ENCODE measurements at regions not wholly inside any gene's neighbourhood (a gene's known extent, or its start where the extent isn't known, plus 50 kb on each side); places are given as distances from the start of the nearest gene placed in this dataset.
A peak's percentile ranks its signal among the peaks of the same experiment; 100 is the strongest.

- H3K9me2 ChIP-seq (ENCODE audit: insufficient read depth, low read length), result no peaks in the 10 kb centered on the region
- peak overlapping the region; percentile 1 for H3K9ac ChIP-seq (ENCODE audit: low read length)
- no peak overlapping the region for H3K4me2 ChIP-seq (ENCODE audit: low read length)
- TF ChIP-seq SMC3 (conservative IDR thresholded peaks at IDR 0.05; ENCODE audit: poor library complexity) (no peak), POLR2AphosphoS5 (IDR thresholded peaks at IDR 0.05) (peak; percentile 59), CTCF (IDR thresholded peaks at IDR 0.05; ENCODE audit: poor library complexity, severe bottlenecking) (no peak), EZH2 (IDR thresholded peaks at IDR 0.05; ENCODE audit: borderline replicate concordance, insufficient read depth, low read length, poor library complexity, severe bottlenecking) (no peak), TAF1 (IDR thresholded peaks at IDR 0.05; ENCODE audit: low read depth) (no peak), MXI1 (conservative IDR thresholded peaks at IDR 0.05; ENCODE audit: poor library complexity, severe bottlenecking) (no peak), RAD21 (conservative IDR thresholded peaks at IDR 0.05) (no peak), REST (IDR thresholded peaks at IDR 0.05; ENCODE audit: borderline replicate concordance) (peak; percentile 87), EP300 (conservative IDR thresholded peaks at IDR 0.05; ENCODE audit: poor library complexity, severe bottlenecking) (peak; percentile 69)
- H3K9me3 ChIP-seq (ENCODE audit: low read length), result no peaks in the 10 kb centered on the region
- H3K27ac ChIP-seq (ENCODE audit: low read length), result peak overlapping the region; percentile 75
- H3F3A ChIP-seq (ENCODE audit: insufficient read depth, low read length, poor library complexity, severe bottlenecking), result no peaks in the 10 kb centered on the region
- no peak overlapping the region for H3K4me3 ChIP-seq (ENCODE audit: low read length)
- no peak overlapping the region for H2AFZ ChIP-seq (ENCODE audit: low read depth, low read length)
- no peaks in the 10 kb centered on the region for H3K36me3 ChIP-seq (ENCODE audit: insufficient read depth, low read length)
- H3K79me2 ChIP-seq (replicated peaks; ENCODE audit: insufficient read depth, low read length), result no peaks in the 10 kb centered on the region
- H3K27me3 ChIP-seq (ENCODE audit: insufficient read depth, low read depth, low read length), result no peaks in the 10 kb centered on the region
- no peaks in the 10 kb centered on the region for H4K20me1 ChIP-seq (ENCODE audit: insufficient read depth)
These were observed 413.2 kb downstream of the PPARGC1A start for GRCh38 chr4:23476515-23477090.

- TF ChIP-seq MXI1 (conservative IDR thresholded peaks at IDR 0.05; ENCODE audit: poor library complexity, severe bottlenecking), result no peak
- no peak for TF ChIP-seq REST (IDR thresholded peaks at IDR 0.05; ENCODE audit: borderline replicate concordance)
- TF ChIP-seq CTCF (IDR thresholded peaks at IDR 0.05; ENCODE audit: poor library complexity, severe bottlenecking), result no peak
- no peak for TF ChIP-seq EZH2 (IDR thresholded peaks at IDR 0.05; ENCODE audit: borderline replicate concordance, insufficient read depth, low read length, poor library complexity, severe bottlenecking)
- no peak for TF ChIP-seq POLR2AphosphoS5 (IDR thresholded peaks at IDR 0.05)
- no peak for TF ChIP-seq TAF1 (IDR thresholded peaks at IDR 0.05; ENCODE audit: low read depth)
- TF ChIP-seq EP300 (conservative IDR thresholded peaks at IDR 0.05; ENCODE audit: poor library complexity, severe bottlenecking), result no peak
- no peak for TF ChIP-seq RAD21 (conservative IDR thresholded peaks at IDR 0.05)
- no peak for TF ChIP-seq SMC3 (conservative IDR thresholded peaks at IDR 0.05; ENCODE audit: poor library complexity)
These were observed 426.8 kb downstream of the PPARGC1A start for GRCh38 chr4:23463071-23463470.

More at GRCh38 chr4:23463071-23463470, 426.8 kb downstream of the PPARGC1A start:
- H3K4me3 ChIP-seq (ENCODE audit: low read length), result no peak overlapping the region
- no peaks in the 10 kb centered on the region for H3K9me2 ChIP-seq (ENCODE audit: insufficient read depth, low read length)
- H3K27me3 ChIP-seq (ENCODE audit: insufficient read depth, low read depth, low read length), result no peaks in the 10 kb centered on the region
- H4K20me1 ChIP-seq (ENCODE audit: insufficient read depth), result no peaks in the 10 kb centered on the region
- H3K36me3 ChIP-seq (ENCODE audit: insufficient read depth, low read length), result no peaks in the 10 kb centered on the region
- H3K4me2 ChIP-seq (ENCODE audit: low read length), result no peak overlapping the region
- H3K27ac ChIP-seq (ENCODE audit: low read length), result no peak overlapping the region
- H3K79me2 ChIP-seq (replicated peaks; ENCODE audit: insufficient read depth, low read length), result no peaks in the 10 kb centered on the region
- H3F3A ChIP-seq (ENCODE audit: insufficient read depth, low read length, poor library complexity, severe bottlenecking), result no peaks in the 10 kb centered on the region
- no peak overlapping the region for H2AFZ ChIP-seq (ENCODE audit: low read depth, low read length)
- H3K9me3 ChIP-seq (ENCODE audit: low read length), result no peaks in the 10 kb centered on the region
- no peak overlapping the region for H3K9ac ChIP-seq (ENCODE audit: low read length)

All from neural cell (in vitro differentiated cells).